ENCODE measurements at regions not wholly inside any gene's neighbourhood (a gene's known extent, or its start where the extent isn't known, plus 50 kb on each side); places are given as distances from the start of the nearest gene placed in this dataset.

DNA sequence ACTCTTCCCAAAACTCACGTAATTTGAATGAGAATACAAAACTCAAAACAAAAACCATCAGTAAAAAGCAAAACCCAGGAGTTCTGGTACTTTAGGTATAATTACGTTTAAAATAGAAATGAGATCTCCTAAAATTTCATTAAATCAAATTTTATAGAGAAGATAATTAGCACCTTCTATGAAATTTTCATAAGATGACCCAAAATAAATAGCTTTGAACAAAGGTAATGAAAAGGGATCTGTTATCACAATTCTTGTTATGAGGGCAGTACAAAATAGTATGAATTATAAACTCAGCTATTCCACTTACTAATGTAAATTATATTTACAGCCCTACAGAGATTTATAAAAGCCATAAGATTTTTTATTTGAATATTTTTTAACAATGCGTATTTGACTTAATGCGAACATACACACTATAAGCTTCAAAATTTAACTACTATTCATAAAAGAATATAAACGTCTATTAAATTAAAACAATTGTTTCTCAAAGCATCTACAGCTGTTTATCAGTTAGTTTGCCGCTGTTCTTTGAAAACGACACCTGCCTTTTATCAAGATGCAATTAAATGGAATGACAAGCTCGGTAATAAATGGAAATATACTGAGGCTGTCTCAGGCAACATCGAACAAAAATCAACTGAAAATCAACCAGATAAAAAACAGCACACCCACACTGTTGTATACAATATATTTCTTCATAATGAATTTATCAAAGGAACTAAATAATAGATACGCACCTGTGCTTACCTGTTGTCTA, 63.8 kb downstream of the KCNRG start (continued):
- no peak for TF ChIP-seq ZNF561 (tag by site-specific recombination; IDR thresholded peaks at IDR 0.05; ENCODE audit: borderline replicate concordance)
- no peak for TF ChIP-seq ZNF596 (tag by site-specific recombination; IDR thresholded peaks at IDR 0.05)
- no peak for TF ChIP-seq ZNF837 (tag by site-specific recombination; IDR thresholded peaks at IDR 0.05)
- no peak for TF ChIP-seq ATF2 (tag by site-specific recombination; IDR thresholded peaks at IDR 0.05; ENCODE audit: low read depth)
- no peak for TF ChIP-seq ZNF558 (tag by site-specific recombination; IDR thresholded peaks at IDR 0.05)
- TF ChIP-seq, protein P1, sequence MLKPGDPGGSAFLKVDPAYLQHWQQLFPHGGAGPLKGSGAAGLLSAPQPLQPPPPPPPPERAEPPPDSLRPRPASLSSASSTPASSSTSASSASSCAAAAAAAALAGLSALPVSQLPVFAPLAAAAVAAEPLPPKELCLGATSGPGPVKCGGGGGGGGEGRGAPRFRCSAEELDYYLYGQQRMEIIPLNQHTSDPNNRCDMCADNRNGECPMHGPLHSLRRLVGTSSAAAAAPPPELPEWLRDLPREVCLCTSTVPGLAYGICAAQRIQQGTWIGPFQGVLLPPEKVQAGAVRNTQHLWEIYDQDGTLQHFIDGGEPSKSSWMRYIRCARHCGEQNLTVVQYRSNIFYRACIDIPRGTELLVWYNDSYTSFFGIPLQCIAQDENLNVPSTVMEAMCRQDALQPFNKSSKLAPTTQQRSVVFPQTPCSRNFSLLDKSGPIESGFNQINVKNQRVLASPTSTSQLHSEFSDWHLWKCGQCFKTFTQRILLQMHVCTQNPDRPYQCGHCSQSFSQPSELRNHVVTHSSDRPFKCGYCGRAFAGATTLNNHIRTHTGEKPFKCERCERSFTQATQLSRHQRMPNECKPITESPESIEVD (tag by site-specific recombination; IDR thresholded peaks at IDR 0.05): peak; percentile 54; the same call in 1 of the 2 replicates
- TF ChIP-seq, protein P2, sequence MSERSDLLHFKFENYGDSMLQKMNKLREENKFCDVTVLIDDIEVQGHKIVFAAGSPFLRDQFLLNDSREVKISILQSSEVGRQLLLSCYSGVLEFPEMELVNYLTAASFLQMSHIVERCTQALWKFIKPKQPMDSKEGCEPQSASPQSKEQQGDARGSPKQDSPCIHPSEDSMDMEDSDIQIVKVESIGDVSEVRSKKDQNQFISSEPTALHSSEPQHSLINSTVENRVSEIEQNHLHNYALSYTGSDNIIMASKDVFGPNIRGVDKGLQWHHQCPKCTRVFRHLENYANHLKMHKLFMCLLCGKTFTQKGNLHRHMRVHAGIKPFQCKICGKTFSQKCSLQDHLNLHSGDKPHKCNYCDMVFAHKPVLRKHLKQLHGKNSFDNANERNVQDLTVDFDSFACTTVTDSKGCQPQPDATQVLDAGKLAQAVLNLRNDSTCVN (tag by site-specific recombination; optimal IDR thresholded peaks at IDR 0.05): no peak
- TF ChIP-seq PBX3 (CRISPR knock-in tag; IDR thresholded peaks at IDR 0.05): no peak
- no peak for TF ChIP-seq ZNF645 (tag by site-specific recombination; IDR thresholded peaks at IDR 0.05)
- peak; percentile 57; the same call in 1 of the 2 replicates for TF ChIP-seq SP7 (tag by site-specific recombination; IDR thresholded peaks at IDR 0.05)
- TF ChIP-seq ZNF426 (tag by site-specific recombination; IDR thresholded peaks at IDR 0.05): no peak
- no peak for TF ChIP-seq ZNF48 (tag by site-specific recombination; IDR thresholded peaks at IDR 0.05)
- TF ChIP-seq ZNF658 (tag by site-specific recombination; IDR thresholded peaks at IDR 0.05): no peak
- TF ChIP-seq ZNF660 (tag by site-specific recombination; IDR thresholded peaks at IDR 0.05): no peak
- TF ChIP-seq ZNF394 (tag by site-specific recombination; IDR thresholded peaks at IDR 0.05; ENCODE audit: borderline replicate concordance): no peak
- TF ChIP-seq SETDB1 (IDR thresholded peaks at IDR 0.05; ENCODE audit: insufficient read length, low read length): no peak
- no peak for TF ChIP-seq ZBTB6 (tag by site-specific recombination; IDR thresholded peaks at IDR 0.05)
- TF ChIP-seq ZNF169 (tag by site-specific recombination; IDR thresholded peaks at IDR 0.05): no peak
- no peak for TF ChIP-seq KLF17 (tag by site-specific recombination; IDR thresholded peaks at IDR 0.05)
- TF ChIP-seq ZNF521 (tag by site-specific recombination; IDR thresholded peaks at IDR 0.05): no peak
- no peak for TF ChIP-seq ZNF114 (tag by site-specific recombination; IDR thresholded peaks at IDR 0.05)
- no peak for TF ChIP-seq MZF1 (tag by site-specific recombination; IDR thresholded peaks at IDR 0.05; ENCODE audit: borderline replicate concordance)
- TF ChIP-seq ZNF626 (tag by site-specific recombination; IDR thresholded peaks at IDR 0.05): no peak
- 0 out of 2 replicates have a peak, but pooled peaks have one; percentile 29 for TF ChIP-seq ZNF843 (tag by site-specific recombination; IDR thresholded peaks at IDR 0.05)
- TF ChIP-seq ZNF791 (tag by site-specific recombination; IDR thresholded peaks at IDR 0.05): no peak
- TF ChIP-seq ZNF513 (tag by site-specific recombination; IDR thresholded peaks at IDR 0.05): no peak
- peak; percentile 46; the same call in 1 of the 2 replicates for TF ChIP-seq ZNF341 (tag by site-specific recombination; IDR thresholded peaks at IDR 0.05; ENCODE audit: low read depth)
- TF ChIP-seq ZEB2 (tag by site-specific recombination; IDR thresholded peaks at IDR 0.05): 0 out of 2 replicates have a peak, but pooled peaks have one; percentile 16
- TF ChIP-seq ZNF214 (tag by site-specific recombination; IDR thresholded peaks at IDR 0.05; ENCODE audit: borderline replicate concordance): no peak

All from HEK293 (cell line).